GM18519 (cell line): ENCODE measurements at regions not wholly inside any gene's neighbourhood (a gene's known extent, or its start where the extent isn't known, plus 50 kb on each side); places are given as distances from the start of the nearest gene placed in this dataset.

Experiments
- ATAC-seq: cut with Tn5 transposase; IDR thresholded peaks from one replicate; pipeline ENCODE4 v1.9.1; 2021; ENCODE audit warnings: mild to moderate bottlenecking, moderate library complexity; ENCODE audit not compliant: unreplicated experiment, low FRiP score

DNA sequence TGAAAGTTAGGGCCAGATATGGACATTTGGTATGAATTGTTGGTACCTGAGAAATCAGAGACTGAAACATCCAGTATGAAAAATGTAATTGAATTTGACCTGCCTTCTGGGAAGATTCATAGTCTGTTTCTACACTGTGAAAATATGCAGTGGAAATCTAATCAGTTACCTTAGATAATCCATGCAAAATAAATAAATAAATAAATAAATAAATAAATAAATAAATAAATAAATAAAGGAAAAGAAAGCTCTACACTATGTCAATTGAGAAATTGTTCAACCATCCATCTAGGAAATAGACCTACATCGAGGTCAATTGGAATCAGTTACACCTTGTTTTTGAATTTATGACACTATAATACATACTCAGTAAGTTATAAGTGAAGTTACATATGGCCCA lies 252.3 kb downstream of the VGLL3 start:
- ATAC-seq, result no peak

DNA sequence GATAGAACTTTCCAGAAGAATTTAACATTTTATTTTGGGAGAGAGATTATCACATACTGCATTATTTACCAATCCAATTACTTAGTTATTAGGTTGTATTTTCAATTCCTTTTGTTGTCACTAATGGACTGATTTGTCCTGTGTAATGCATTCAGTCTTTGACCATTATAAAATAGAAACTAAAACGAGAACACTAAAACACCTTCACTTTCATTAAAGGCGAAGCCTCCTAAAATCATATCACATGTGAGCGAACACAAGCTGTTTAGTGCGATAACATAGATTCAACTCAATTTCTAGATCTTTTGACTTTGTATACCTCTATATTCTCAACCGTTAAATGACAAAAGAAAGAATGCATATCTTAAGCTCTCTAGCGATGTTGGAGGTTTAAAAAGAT lies 253.4 kb downstream of the VGLL3 start:
- ATAC-seq, result no peak

DNA sequence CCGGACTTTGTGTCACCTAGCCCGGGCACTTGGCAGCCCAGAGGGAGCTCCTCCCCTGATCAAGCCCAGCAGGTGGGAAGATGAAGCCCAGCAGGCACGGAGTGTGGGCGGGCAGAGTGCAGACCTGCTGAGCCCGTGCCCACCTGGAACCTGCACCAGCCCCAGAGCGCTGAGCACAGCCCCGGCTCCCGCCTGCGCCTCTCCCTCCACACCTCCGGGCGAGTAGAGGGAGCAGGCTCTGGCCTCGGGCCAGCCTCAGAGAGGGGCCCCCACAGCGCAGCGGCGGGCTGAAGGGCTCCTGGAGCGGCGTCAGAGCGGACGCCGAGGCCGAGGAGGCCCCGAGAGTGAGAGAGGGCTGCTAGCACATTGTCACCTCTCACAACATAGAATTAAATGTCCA lies 257.7 kb downstream of the VGLL3 start:
- ATAC-seq, result no peak

DNA sequence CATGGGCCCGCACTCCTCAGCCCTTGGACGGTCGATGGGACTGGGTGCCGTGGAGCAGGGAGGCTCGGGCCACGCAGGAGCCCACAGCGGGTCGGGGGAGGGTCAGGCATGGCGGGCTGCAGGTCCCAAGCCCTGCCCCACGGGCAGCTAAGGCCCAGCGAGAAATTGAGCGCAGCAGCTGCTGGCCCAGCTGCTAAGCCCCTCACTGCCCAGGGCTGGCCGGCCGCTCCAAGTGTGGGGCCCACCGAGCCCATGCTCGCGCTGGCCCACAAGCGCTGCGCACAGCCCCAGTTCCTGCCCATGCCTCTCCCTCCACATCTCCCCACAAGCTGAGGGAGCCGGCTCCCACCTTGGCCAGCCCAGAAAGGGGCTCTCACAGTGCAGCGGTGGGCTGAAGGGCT lies 259.4 kb downstream of the VGLL3 start:
- no peak for ATAC-seq

DNA sequence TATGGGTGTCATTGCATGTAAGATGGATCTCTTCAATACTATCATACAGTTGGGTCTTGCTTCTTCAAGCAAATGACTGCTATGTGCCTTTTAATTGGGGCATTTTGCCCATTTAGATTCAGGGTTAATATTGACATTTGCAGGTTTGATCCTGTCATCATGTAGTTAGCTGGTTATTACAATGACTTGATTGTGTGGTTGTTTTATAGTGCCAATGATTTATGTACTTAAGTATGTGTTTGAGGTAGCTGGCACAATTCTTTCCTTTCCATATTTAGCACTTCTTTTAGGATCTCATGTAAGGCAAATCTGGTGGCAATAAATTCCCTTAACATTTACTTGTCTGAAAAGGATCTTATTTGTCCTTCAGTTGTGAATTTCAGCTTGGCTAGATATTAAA lies 267.5 kb downstream of the VGLL3 start:
- no peak for ATAC-seq

DNA sequence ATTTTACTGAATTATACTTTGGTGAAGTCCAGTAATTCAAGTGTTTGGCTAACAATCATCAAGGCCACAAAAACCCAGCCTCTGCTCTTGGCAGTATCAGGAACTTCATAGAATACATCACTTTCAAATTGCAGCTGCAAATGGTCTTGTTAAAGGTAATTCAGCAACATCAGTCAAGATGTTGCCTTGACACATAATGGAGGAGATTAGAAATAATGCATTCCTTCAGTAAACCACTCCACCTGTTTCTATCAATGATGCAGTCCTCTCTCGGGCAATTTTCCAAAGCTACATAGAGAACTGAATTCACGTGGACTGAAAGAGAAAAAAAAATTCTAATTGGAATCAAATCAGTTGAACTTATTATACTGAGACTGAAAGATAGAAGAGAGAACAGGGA lies 279.3 kb downstream of the VGLL3 start:
- ATAC-seq, result no peak

DNA sequence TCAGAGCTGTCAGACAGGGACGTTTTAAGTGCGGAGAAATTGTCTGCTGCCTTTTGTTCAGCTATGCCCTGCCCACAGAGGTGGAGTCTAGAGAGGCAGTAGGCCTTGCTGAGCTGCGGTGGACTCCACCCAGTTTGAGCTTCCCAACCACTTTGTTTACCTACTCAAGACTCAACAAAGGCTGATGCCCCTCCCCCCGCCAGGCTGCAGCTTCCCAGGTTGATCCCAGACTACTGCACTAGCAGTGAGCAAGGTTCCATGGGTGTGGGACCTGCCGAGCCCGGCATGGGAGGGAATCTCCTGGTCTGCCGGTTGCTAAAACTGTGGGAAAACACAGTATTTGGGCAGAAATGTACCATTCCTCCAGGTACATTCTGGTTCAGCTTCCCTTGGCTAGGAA lies 282.1 kb downstream of the VGLL3 start:
- no peak for ATAC-seq

DNA sequence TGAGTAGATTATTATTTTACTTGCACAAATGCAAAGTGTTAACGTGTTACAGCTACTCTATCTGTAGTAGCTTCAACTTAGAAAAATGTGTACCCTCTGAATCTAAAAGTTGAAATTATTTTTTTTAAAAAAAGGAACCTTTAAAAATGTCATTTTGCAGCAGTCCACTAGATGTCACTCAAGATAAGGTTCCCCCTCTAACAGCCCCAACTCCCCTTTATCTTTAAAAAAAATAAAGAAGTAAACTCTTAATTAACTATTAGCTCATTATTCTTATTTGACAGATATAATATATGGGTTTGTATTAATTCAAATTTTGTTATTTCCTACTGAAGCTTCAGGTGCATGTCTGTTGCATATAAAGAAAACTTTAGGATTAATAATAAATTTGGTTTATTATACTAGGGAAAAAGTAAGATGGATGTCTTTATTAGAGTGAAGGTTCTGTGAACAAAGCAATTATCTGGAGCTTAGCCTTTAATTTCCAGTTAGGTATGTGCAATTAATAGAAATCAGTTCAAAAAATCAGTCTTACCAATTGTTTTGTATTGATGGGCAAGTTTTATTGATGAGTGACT lies 288.5 kb downstream of the VGLL3 start:
- ATAC-seq, result no peak

DNA sequence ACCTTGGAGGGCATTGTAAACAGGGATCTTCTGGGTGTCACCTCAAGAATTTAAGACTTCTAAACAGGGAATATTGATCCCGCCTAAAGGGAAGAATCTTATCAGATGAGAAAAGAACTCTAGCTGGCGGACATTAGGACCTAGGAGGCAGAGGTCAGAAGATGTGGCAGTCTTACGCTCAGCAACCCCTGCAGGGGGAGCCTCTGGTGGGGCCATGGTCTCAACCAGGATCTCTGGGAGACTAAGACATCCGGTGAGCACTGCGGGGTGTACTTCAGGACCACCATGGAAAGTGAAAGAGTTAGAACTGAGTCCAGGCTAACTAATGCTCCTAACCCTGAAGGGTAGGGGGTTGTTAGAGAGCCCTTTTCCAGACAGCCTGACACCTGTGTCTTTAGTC lies 295.2 kb downstream of the VGLL3 start:
- no peak for ATAC-seq

DNA sequence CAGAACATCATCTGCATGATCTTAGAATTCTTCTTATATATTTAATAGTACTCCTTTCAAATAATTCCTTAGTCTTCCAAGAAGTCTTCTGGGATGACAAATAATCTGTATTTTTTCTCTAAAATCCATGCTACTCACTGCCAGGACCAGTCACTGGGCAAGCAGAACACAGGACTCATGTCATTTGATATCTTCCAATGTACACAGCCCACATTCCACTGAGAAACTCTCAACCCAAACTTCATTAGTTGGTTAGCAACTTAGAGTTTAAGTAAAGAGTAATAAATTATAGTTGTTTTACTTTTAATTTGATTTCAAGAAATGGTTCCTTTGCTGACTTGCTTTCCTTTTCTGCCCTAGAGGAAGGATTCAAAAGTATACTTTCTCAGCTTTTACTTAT lies 317.0 kb downstream of the VGLL3 start:
- no peak for ATAC-seq

DNA sequence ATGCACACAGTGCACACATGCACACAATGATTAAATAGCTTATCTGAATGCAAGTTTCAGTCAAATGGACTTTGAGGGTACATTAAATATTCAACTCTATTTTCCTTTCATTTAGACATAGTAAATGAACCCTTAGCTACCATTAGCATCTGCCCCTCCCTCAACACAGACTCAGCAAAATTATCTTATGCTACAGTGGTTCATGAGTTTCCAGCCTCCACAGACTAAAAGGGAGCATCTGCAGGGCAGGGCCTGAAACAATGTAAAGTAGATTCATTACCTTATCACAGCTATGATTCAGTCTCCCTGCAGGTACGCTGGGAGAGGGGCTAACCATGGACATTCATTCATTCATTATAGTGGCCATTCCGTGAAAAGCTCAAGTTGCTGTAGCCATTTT lies 329.1 kb downstream of the VGLL3 start:
- no peak for ATAC-seq

DNA sequence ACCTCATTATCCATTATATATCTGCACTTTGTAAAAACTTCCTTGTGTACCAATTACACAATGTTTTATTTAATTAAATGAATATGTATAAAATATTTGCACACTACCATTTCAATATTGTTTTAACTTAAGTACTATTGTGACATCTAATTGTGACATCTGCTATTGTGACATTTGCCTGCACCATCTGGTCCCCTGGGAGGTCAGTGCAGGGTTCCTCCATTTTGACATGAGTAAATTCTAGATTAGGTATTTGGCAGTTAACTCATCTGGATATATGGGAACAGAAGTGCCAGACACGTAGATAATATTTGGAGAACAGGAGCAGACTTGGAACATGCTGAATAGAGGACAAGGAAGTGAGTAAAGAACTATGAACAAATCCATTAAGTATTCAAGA lies 332.1 kb downstream of the VGLL3 start:
- ATAC-seq, result no peak

DNA sequence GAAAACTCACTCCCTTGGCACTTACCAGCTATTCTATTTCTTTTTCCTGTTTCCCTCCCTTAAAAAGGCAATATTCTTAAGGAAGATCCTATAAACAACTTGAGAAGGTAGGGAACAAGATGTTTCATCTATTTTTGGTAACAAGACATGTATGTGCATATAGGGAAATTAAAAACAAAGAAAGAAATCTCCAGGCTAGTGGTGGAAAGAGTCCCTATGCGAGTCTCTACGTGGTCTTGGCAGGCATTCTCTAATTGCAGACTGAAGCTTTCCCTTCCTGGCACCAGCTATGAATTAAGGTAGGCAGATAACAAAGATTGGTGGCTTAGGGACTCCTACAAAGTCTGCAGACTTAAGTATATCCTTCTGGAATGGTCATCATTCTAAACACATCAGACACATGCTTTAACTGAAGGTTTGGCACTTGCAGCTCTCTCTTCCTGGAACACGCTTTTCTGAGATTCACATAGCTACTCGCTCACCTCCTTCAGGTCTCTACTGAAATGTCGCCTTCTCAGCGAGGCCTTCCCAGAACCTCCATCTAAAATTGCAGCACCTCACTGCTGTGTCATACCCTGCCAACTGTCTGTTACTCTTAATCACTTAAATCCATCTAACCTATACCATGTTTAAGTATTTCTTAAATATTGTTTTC lies 336.0 kb downstream of the VGLL3 start:
- no peak for ATAC-seq

DNA sequence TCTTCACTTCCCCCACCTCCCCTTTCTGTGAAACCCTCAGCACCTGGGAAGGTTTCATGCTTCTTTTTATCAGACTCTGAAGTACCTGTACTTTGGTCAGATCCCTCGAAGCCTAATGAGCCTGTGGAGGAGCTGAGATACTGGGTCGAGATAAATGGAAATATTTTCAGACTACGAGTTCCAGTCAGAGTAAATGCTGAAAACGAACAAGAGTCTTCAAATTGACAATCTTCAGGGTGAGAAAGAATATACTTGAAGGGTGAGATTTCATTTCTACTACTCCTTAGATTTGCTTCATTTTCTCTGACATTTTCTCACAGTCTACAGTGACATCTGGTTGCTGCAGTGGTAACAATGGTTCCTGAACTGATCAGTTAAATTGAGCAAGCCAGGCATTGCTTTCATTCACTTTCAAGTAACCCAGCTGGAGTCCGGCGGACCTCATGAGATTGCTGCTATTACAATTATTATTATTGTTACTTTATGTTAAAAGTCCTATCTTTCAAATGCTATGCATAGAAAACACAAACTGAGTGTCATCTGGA lies 337.2 kb downstream of the VGLL3 start:
- no peak for ATAC-seq

DNA sequence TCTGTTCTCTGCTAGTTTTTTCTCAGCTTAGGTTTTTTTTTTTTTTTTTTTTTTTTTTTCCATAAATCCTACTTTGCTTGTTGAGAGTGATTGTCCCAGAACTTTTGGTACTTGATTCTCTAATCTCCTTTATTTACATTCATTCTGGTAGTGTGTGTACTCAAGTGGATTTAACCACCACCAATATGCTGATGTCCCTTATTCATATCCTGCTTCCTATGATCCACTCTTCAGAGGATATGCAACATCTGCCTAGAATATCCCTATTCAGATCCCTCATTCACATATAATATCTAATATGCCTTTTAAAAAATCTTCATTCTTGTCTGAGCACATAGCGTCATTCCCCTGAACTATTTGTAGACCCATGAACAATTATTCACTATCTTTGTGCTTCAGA lies 342.9 kb downstream of the VGLL3 start:
- no peak for ATAC-seq

DNA sequence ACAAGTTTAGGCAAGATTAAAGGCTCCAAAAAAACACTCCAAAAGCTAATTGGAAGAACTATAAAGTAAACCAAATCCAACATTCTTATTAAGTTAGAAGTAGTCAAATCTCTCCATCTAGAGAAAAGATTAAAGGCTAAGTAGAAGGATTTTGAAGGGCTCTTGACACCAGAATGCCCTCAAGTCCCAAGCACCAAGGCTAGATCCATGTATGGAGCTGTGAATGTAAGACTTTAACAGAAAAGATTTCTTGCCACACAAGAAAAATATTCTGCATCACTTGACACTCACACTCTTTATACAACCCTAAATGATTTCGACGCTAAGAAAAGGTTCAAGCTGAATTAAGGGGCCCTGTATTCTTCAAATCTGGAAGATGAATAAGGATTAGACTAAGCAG lies 345.2 kb downstream of the VGLL3 start:
- ATAC-seq, result no peak

DNA sequence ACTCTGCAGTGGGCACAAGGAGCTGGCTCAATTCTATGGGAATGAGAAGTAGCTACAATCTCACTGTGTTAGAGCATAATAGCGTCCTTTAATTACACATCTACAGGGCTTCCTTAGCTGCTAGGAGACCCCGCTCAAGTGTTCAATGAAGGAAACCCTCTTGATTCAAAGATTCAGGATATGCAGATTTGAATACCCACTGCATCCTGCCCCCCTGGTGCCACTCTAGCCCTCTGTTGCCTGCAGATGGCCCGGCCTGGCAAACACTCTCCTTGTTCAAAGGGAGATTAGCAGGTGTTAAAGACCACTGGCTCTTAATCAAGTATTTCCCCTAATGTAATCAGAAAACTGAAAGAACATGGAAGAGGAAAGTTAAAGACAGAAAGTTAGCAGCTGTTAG lies 356.6 kb downstream of the VGLL3 start:
- no peak for ATAC-seq

DNA sequence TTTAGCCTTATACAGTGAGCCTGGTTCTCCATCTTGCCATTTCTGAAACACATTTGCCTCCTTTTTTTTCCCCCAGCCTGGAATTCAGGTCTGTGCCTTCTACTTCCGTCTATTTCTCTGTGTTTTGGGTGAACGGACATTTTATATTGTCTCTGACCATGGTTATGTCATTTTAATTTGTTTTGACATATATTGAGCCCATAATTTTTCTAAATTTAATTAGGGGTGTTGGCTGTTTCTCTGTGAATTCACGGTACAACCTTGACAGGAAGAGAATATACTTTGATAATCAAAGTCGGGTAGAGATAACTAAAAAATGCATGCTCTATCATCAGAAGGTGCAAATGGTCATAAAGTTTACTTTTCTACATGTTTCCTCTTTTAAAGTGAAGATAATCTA lies 361.4 kb downstream of the VGLL3 start:
- ATAC-seq, result no peak

DNA sequence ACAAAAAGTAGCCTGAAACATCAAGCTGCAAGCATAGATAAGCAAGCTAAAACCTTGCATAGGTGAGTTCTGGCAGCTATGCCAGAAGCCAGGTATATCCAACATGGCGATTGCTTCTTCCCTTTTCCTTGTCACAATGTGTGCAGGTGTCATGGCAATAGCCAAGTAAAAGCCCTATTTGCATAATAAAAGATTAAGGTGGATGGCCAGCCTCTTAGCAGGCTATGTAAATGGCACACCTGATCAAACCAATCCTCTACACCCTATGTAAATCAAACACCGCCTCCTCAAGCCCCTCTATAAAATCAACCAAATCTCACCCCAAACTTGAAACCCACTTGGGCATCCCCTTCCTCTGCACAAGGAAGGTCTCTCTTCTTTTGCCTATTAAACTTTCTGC lies 366.8 kb downstream of the VGLL3 start:
- no peak for ATAC-seq

DNA sequence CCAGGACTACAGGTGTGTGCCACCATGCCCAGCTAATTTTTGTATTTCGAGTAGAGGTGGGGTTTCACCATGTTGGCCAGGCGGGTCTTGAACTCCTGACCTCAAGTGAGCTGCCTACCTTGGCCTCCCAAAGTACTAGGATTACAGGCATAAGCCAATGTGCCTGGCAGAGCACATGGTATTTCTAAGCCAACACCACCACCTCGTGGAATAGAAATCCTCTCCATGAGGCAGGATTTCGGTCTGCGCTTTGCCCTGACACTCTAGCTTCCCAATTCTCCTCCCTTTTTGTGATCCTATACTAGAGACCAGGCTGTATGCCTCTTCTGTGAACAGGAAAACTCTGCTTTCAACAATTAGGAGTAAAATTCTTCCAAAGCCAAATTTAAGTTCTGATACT lies 372.2 kb downstream of the VGLL3 start:
- ATAC-seq, result no peak

DNA sequence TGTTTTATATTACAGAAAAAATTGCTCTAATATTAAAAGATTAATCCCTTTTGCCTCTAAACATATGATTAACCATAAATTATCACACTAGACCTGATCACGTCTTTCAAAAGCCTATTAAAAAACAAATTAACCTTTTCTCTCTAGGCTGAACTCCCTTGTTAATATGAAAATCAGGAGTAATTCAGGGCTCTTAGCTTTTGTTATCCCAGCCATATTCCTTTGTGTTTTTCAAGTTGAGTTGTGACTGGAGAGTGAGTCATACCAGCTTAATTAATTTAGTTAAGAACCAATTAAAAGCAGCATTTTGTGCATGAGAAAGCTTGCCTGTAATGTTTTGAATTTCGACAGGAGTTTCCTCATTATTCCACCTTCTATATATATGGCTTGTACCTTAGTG lies 385.8 kb downstream of the VGLL3 start:
- no peak for ATAC-seq

DNA sequence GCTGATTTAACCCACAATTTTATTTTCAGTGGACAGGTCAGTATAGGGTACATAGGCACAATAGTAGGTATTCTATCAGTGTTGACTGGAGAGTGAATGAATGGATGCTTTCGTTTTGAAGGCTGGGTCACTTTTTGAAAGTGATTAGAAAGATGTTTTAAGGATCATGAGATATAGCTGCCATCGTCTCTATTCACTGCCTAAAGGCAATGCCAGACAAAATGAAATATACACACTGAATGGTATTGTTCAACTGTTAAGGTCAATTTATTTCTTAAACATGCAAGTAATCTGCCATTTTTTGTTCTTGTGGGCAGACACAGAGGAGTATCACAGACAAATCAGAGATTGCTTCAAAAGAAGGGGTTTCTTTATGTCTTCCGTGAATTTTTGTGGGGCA lies 395.3 kb downstream of the VGLL3 start:
- ATAC-seq, result no peak

DNA sequence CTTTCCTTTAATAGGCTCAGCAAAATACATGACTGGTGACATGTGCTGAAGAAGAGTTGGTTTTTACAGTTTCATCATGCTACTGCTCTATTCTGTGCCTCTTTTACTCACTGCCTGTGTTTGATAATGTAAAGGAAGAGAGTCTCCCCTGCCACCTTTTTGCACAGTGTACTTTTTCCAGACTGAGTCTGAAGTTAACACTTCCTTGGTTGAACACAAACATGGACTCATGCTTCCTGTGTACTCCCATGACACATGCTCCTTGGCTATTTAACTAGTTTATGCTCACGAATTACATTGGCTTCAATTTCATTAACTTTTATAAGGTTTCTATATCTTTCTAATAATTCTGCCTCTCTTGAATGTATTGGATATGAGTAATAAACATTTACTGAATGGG lies 396.1 kb downstream of the VGLL3 start:
- no peak for ATAC-seq
